Colonic mucosa (tissue), 4 donors: ENCODE measurements at regions not wholly inside any gene's neighbourhood (a gene's known extent, or its start where the extent isn't known, plus 50 kb on each side); places are given as distances from the start of the nearest gene placed in this dataset.

Experiments
- DNase-seq: peaks from one replicate; pipeline ENCODE4 v3.0.0-alpha.2; 2020
- H3K27ac ChIP-seq: fragments of 200-600 bp; one replicate; pipeline ENCODE4 v1.8.0; 2021
- H3K27me3 ChIP-seq: fragments of 200-600 bp; one replicate; pipeline ENCODE4 v1.8.0; 2021
- H3K36me3 ChIP-seq: fragments of 200-600 bp; one replicate; pipeline ENCODE4 v1.8.0; 2021
- H3K4me1 ChIP-seq: fragments of 200-600 bp; one replicate; pipeline ENCODE4 v1.8.0; 2021; ENCODE audit warnings: mild to moderate bottlenecking
- H3K4me3 ChIP-seq: fragments of 200-600 bp; one replicate; pipeline ENCODE4 v1.8.0; 2021
- H3K9ac ChIP-seq, 2 donors: one replicate each; pipeline ENCODE4 v1.7.0; 2013; ENCODE audit warnings: control low read depth in 2 of 2, low read depth in 2 of 2, low read length in 2 of 2
- H3K9me3 ChIP-seq: fragments of 200-600 bp; one replicate; pipeline ENCODE4 v1.8.0; 2021
- intact Hi-C: fragments of 100-400 bp; cut with DNase I; formaldehyde crosslinking; loops from one replicate; pipeline ENCODE4 v1.14.1; 2022
- TF ChIP-seq, protein P1 (sequence below): fragments of 200-600 bp; IDR thresholded peaks from one replicate; pipeline ENCODE4 v1.8.0; 2022; ENCODE audit warnings: antibody characterized with exemption, mild to moderate bottlenecking
- donor health status: healthy.
- donor health status: DM: no; HTN: no; CAD: no.
- donor health status: DM: no; HTN: no; CAD: no.

DNA sequence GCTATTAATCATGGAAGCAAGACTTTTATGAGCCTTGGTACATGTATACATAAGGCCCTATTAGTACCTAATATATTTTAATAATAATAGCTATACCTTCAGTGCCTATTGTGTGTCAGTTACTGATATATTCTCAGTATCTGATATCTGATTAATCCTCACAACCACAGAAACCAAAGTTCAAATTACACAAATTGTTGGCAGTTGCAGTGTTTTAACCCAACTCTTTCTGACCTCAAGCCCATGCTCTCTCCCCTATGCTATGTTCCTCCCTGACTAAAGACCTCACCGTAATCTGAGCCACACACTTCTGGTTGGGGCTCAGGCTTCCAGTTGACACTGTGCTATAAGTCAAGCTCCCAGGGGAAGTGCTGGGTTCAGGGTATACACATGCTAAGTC lies 214.4 kb downstream of the SPTSSA start:
- intact Hi-C loops, result no loop called here
- TF ChIP-seq, protein P1, sequence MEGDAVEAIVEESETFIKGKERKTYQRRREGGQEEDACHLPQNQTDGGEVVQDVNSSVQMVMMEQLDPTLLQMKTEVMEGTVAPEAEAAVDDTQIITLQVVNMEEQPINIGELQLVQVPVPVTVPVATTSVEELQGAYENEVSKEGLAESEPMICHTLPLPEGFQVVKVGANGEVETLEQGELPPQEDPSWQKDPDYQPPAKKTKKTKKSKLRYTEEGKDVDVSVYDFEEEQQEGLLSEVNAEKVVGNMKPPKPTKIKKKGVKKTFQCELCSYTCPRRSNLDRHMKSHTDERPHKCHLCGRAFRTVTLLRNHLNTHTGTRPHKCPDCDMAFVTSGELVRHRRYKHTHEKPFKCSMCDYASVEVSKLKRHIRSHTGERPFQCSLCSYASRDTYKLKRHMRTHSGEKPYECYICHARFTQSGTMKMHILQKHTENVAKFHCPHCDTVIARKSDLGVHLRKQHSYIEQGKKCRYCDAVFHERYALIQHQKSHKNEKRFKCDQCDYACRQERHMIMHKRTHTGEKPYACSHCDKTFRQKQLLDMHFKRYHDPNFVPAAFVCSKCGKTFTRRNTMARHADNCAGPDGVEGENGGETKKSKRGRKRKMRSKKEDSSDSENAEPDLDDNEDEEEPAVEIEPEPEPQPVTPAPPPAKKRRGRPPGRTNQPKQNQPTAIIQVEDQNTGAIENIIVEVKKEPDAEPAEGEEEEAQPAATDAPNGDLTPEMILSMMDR, result no peak
- no peak for DNase-seq

DNA sequence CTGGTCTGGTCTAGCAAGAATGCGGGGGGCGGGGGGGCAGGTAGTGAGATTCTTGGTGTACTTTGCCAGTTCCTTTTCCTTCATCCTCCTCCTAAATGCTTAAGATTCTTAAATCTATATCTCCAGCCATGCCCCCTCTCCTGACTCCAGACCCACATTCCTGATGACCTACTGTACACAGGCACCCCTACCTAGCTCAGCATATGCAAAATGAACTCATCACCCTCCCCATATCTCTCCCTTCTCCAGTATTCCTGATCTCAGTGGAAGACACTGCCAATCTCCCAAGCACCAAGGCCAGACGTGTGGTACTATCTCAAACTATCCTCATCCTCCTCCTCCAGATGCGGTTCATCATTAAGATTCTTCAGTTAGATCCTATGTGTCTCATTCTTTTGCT lies 215.8 kb downstream of the SPTSSA start:
- H3K4me3 ChIP-seq, result no peak overlapping the region
- TF ChIP-seq, protein P1, result no peak
- DNase-seq, result no peak
- no peaks in the 10 kb centered on the region for H3K9me3 ChIP-seq
- no peak overlapping the region for H3K9ac ChIP-seq
- no peak overlapping the region for H3K27ac ChIP-seq
- intact Hi-C loops, result no loop called here
- H3K4me1 ChIP-seq, result no peaks in the 10 kb centered on the region
- no peaks in the 10 kb centered on the region for H3K27me3 ChIP-seq
- H3K36me3 ChIP-seq, result no peaks in the 10 kb centered on the region

More for the DNA sequence above, 214.4 kb downstream of the SPTSSA start:
- H3K9me3 ChIP-seq, result no peaks in the 10 kb centered on the region
- no peaks in the 10 kb centered on the region for H3K4me1 ChIP-seq
- no peak overlapping the region for H3K9ac ChIP-seq
- no peak overlapping the region for H3K4me3 ChIP-seq
- no peaks in the 10 kb centered on the region for H3K27me3 ChIP-seq
- H3K27ac ChIP-seq, result no peak overlapping the region
- no peaks in the 10 kb centered on the region for H3K36me3 ChIP-seq

DNA sequence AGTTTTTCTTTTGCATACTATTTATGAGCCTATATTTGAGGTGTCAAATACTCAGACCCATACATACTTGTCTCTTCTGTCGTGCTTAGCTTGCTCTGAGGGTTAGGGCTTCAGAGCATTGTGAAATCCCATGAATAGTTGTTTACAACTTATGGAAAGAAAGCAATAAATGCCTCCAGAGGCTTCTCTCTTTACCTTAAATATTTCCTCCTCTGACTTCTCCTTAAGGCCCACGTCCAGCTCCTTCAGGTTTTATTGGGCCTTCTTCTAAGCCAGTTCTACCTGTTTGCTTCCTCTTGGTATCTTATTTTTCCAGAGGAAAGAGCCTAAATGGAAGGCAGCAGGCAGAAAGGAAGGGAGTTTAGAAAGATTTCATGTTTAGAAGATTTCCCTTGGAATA lies 218.6 kb downstream of the SPTSSA start:
- H3K27ac ChIP-seq, result no peak overlapping the region
- H3K9ac ChIP-seq, result no peak overlapping the region
- H3K4me1 ChIP-seq, result no peaks in the 10 kb centered on the region
- H3K27me3 ChIP-seq, result no peaks in the 10 kb centered on the region
- intact Hi-C loops, result no loop called here
- H3K9me3 ChIP-seq, result no peaks in the 10 kb centered on the region
- H3K4me3 ChIP-seq, result no peak overlapping the region
- H3K36me3 ChIP-seq, result no peaks in the 10 kb centered on the region
- DNase-seq, result no peak
- TF ChIP-seq, protein P1, result no peak

DNA sequence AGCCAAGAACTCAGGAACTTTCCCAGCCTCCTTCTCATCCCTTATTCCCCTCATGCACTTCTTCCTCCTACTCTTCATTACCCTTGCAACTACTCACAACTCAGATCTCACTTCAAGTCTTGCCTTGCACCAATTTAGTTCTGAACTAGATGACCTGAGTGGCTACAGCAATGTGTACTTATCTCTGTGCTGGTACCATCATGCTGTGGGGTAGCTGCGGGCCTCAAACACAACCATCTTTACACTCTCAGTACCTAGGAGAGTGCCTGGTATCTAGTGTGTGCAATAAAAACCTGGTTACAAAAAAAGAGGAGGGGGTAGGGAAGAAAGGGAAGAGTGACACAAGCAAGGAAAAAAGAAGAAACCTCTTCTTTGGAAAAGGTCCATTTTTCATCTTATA lies 219.0 kb downstream of the SPTSSA start:
- Histone ChIP-seq H3K36me3 (no peaks in the 10 kb centered on the region), H3K27me3 (no peaks in the 10 kb centered on the region), H3K9me3 (no peaks in the 10 kb centered on the region), H3K9ac (no peak overlapping the region), H3K27ac (no peak overlapping the region), H3K4me1 (no peaks in the 10 kb centered on the region), H3K4me3 (no peak overlapping the region)
- TF ChIP-seq, protein P1, result no peak
- DNase-seq, result no peak
- intact Hi-C loops, result no loop called here

DNA sequence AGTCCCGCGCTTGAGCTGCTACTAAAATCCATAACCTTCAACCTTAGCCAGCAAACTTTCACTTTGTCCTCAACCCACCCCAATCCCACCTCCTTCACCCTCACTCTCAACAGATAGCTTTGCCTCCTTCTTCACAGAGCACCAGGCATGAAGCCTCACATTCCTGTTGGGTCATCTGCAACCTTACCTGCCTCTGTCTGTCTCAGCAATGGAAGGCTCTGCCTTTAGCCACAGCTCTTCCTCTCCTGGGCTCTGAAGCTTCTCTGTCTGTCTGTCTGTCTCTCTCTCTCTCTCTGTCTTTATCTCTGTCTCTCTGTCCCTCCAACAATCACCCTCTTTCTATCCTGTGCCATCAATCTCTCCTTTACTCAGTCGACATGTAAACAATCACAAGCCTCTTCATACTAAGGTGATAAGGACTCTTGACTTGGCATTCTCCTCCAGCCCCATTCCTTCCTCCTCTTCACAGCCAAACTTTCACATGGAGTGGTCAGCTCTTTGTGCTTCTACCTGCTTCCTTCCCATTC lies 220.8 kb downstream of the SPTSSA start:
- Histone ChIP-seq H3K4me1 (no peaks in the 10 kb centered on the region), H3K9me3 (no peaks in the 10 kb centered on the region), H3K27me3 (no peaks in the 10 kb centered on the region), H3K9ac (no peak overlapping the region), H3K27ac (no peak overlapping the region), H3K4me3 (no peak overlapping the region), H3K36me3 (no peaks in the 10 kb centered on the region)
- DNase-seq, result no peak
- intact Hi-C loops, result no loop called here
- TF ChIP-seq, protein P1, result no peak
